GM23248 (cell line): ENCODE measurements at regions not wholly inside any gene's neighbourhood (a gene's known extent, or its start where the extent isn't known, plus 50 kb on each side); places are given as distances from the start of the nearest gene placed in this dataset.

ENCODE experiments used
- DNase-seq: peaks from one replicate; pipeline ENCODE4 v3.0.0-alpha.2; 2015
- H2AFZ ChIP-seq: fragments of 200-600 bp; sonication (generic); 2 replicates; pipeline ENCODE4 v1.6.1; 2016; ENCODE audit warnings: antibody characterized with exemption
- H3F3A ChIP-seq: fragments of 200-600 bp; sonication (generic); 2 replicates; pipeline ENCODE4 v1.6.1; 2016; ENCODE audit warnings: mild to moderate bottlenecking, antibody characterized with exemption, mixed run types; ENCODE audit not compliant: insufficient read depth
- H3K27ac ChIP-seq: fragments of 200-600 bp; sonication (generic); 2 replicates; pipeline ENCODE4 v1.5.1; 2016; ENCODE audit warnings: mild to moderate bottlenecking
- H3K27me3 ChIP-seq: fragments of 200-600 bp; sonication (generic); replicated peaks from 2 replicates; pipeline ENCODE4 v1.6.1; 2016; ENCODE audit warnings: mild to moderate bottlenecking; ENCODE audit not compliant: insufficient read depth
- H3K36me3 ChIP-seq: fragments of 200-600 bp; sonication (generic); 2 replicates; pipeline ENCODE4 v1.6.1; 2016; ENCODE audit warnings: low read depth, mild to moderate bottlenecking
- H3K4me1 ChIP-seq: fragments of 200-600 bp; sonication (generic); 2 replicates; pipeline ENCODE4 v1.6.1; 2016; ENCODE audit warnings: mild to moderate bottlenecking; ENCODE audit not compliant: insufficient read depth
- H3K4me2 ChIP-seq: fragments of 200-600 bp; sonication (generic); one replicate; pipeline ENCODE4 v1.6.1; 2016; ENCODE audit warnings: mild to moderate bottlenecking; ENCODE audit not compliant: unreplicated experiment
- H3K4me3 ChIP-seq: fragments of 200-600 bp; sonication (generic); 2 replicates; pipeline ENCODE4 v1.5.1; 2016; ENCODE audit warnings: mild to moderate bottlenecking
- H3K79me2 ChIP-seq: fragments of 200-600 bp; sonication (generic); 2 replicates; pipeline ENCODE4 v1.6.1; 2016; ENCODE audit warnings: mild to moderate bottlenecking; ENCODE audit not compliant: insufficient read depth
- H3K9ac ChIP-seq: fragments of 200-600 bp; sonication (generic); 2 replicates; pipeline ENCODE4 v1.6.1; 2016; ENCODE audit warnings: mild to moderate bottlenecking
- H3K9me2 ChIP-seq: fragments of 200-600 bp; sonication (generic); 2 replicates; pipeline ENCODE4 v1.6.1; 2016; ENCODE audit warnings: mixed run types, mild to moderate bottlenecking, moderate library complexity; ENCODE audit not compliant: insufficient read depth
- H3K9me3 ChIP-seq: fragments of 200-600 bp; sonication (generic); one replicate; pipeline ENCODE4 v1.6.1; 2017; ENCODE audit warnings: low read depth
- H4K20me1 ChIP-seq: fragments of 200-600 bp; sonication (generic); 2 replicates; pipeline ENCODE4 v1.6.0; 2016; ENCODE audit not compliant: insufficient read depth
- EZH2 ChIP-seq: fragments of 200-600 bp; sonication (generic); IDR thresholded peaks from 2 replicates; pipeline ENCODE4 v1.6.1; 2018; ENCODE audit warnings: antibody characterized with exemption, mild to moderate bottlenecking; ENCODE audit not compliant: insufficient read depth, poor library complexity, severe bottlenecking
- EZH2phosphoT487 ChIP-seq: fragments of 200-600 bp; sonication (generic); IDR thresholded peaks from 2 replicates; pipeline ENCODE4 v1.6.1; 2018; ENCODE audit warnings: antibody characterized with exemption, moderate library complexity, mild to moderate bottlenecking, low read depth; ENCODE audit not compliant: insufficient read depth
- WGBS, 2 experiments: methylation state at CpG; one replicate each; pipeline ENCODE4 v1.1.6; 2015 to 2017; ENCODE audit warnings: low lambda C conversion rate in 2 of 2, low coverage in 1 of 2; ENCODE audit errors: missing lambda C conversion rate in 2 of 2; 5-methylcytosine and 5-hydroxymethylcytosine counted together
- in situ Hi-C: fragments of 300-500 bp; cut with MboI; formaldehyde crosslinking; loops from 2 replicates; pipeline ENCODE4 v1.15.0; 2020

GRCh38 chr5:74506119-74506518 lies 134.4 kb downstream of the ENC1 start:
- H3K79me2 ChIP-seq: no peaks in the 10 kb centered on the region
- no peaks in the 10 kb centered on the region for H4K20me1 ChIP-seq
- WGBS, 2 experiments: 84% methylated on average over 8 of the region's 8 CpGs
- in situ Hi-C loops: no loop called here
- H3K9me2 ChIP-seq: no peaks in the 10 kb centered on the region
- H3K4me2 ChIP-seq: no peak overlapping the region
- H3K4me1 ChIP-seq: no peaks in the 10 kb centered on the region
- H3K27ac ChIP-seq: no peak overlapping the region
- TF ChIP-seq EZH2 (no peak), EZH2phosphoT487 (no peak)
- no peak overlapping the region for H3K9ac ChIP-seq
- H3K36me3 ChIP-seq: no peaks in the 10 kb centered on the region
- H3K27me3 ChIP-seq: no peaks in the 10 kb centered on the region
- DNase-seq: no peak
- H2AFZ ChIP-seq: no peak overlapping the region
- no peaks in the 10 kb centered on the region for H3K9me3 ChIP-seq
- no peak overlapping the region for H3K4me3 ChIP-seq
- H3F3A ChIP-seq: no peaks in the 10 kb centered on the region

- Histone ChIP-seq H3K9me2 (no peaks in the 10 kb centered on the region), H2AFZ (no peak overlapping the region), H3K36me3 (no peaks in the 10 kb centered on the region), H3K9me3 (no peaks in the 10 kb centered on the region), H3K4me2 (no peak overlapping the region), H3K4me3 (no peak overlapping the region), H3K27me3 (no peaks in the 10 kb centered on the region), H3K9ac (no peak overlapping the region), H3F3A (no peaks in the 10 kb centered on the region), H3K4me1 (no peaks in the 10 kb centered on the region), H3K79me2 (no peaks in the 10 kb centered on the region), H3K27ac (no peak overlapping the region), H4K20me1 (no peaks in the 10 kb centered on the region)
- WGBS, 2 experiments: 73 to 77% methylated on average over 3 of the region's 3 CpGs
- in situ Hi-C loops: no loop called here
- TF ChIP-seq EZH2phosphoT487 (no peak), EZH2 (no peak)
- no peak for DNase-seq
Measured at GRCh38 chr5:74504463-74504862, 136.1 kb downstream of the ENC1 start.

- Histone ChIP-seq H3K4me2 (no peak overlapping the region), H4K20me1 (no peaks in the 10 kb centered on the region), H3K4me3 (no peak overlapping the region), H3K4me1 (no peaks in the 10 kb centered on the region), H3K27me3 (no peaks in the 10 kb centered on the region), H3K9ac (no peak overlapping the region), H2AFZ (no peak overlapping the region), H3K9me2 (no peaks in the 10 kb centered on the region), H3F3A (no peaks in the 10 kb centered on the region), H3K9me3 (no peaks in the 10 kb centered on the region), H3K36me3 (no peaks in the 10 kb centered on the region), H3K79me2 (no peaks in the 10 kb centered on the region), H3K27ac (no peak overlapping the region)
- DNase-seq: no peak
- TF ChIP-seq EZH2 (no peak), EZH2phosphoT487 (no peak)
- in situ Hi-C loops: no loop called here
- WGBS, 2 experiments: 85 to 86% methylated on average over 3 of the region's 3 CpGs
Measured at GRCh38 chr5:74502479-74502950, 138.0 kb downstream of the ENC1 start.

- H3K4me3 ChIP-seq: no peak overlapping the region
- H3K27me3 ChIP-seq: no peaks in the 10 kb centered on the region
- no peak overlapping the region for H3K9ac ChIP-seq
- TF ChIP-seq EZH2 (no peak), EZH2phosphoT487 (no peak)
- no peaks in the 10 kb centered on the region for H4K20me1 ChIP-seq
- 85 to 89% methylated on average over 5 of the region's 5 CpGs for WGBS, 2 experiments
- no peaks in the 10 kb centered on the region for H3K79me2 ChIP-seq
- DNase-seq: no peak
- H3K9me2 ChIP-seq: no peaks in the 10 kb centered on the region
- H2AFZ ChIP-seq: no peak overlapping the region
- no peaks in the 10 kb centered on the region for H3K4me1 ChIP-seq
- H3K36me3 ChIP-seq: no peaks in the 10 kb centered on the region
- no peaks in the 10 kb centered on the region for H3F3A ChIP-seq
- H3K9me3 ChIP-seq: no peaks in the 10 kb centered on the region
- in situ Hi-C loops: no loop called here
- no peak overlapping the region for H3K27ac ChIP-seq
- no peak overlapping the region for H3K4me2 ChIP-seq
Measured at GRCh38 chr5:74501674-74502478, 138.7 kb downstream of the ENC1 start.
